H7 (cell line): ENCODE measurements at regions not wholly inside any gene's neighbourhood (a gene's known extent, or its start where the extent isn't known, plus 50 kb on each side); places are given as distances from the start of the nearest gene placed in this dataset.

ENCODE experiments used
- DNase-seq: peaks from one replicate; pipeline ENCODE4 v3.0.0; 2012
- H3K27me3 ChIP-seq: 2 replicates; pipeline ENCODE4 v1.6.0; 2011; ENCODE audit warnings: mild to moderate bottlenecking, low read length; ENCODE audit not compliant: control insufficient read depth, insufficient read depth
- H3K36me3 ChIP-seq: replicated peaks from 2 replicates; pipeline ENCODE4 v1.5.1; 2011; ENCODE audit warnings: low read length; ENCODE audit not compliant: control insufficient read depth, insufficient read depth
- H3K4me3 ChIP-seq: 2 replicates; pipeline ENCODE4 v1.5.1; 2011; ENCODE audit warnings: low read depth, mild to moderate bottlenecking, control low read depth, low read length, moderate library complexity; ENCODE audit not compliant: insufficient read depth

DNA sequence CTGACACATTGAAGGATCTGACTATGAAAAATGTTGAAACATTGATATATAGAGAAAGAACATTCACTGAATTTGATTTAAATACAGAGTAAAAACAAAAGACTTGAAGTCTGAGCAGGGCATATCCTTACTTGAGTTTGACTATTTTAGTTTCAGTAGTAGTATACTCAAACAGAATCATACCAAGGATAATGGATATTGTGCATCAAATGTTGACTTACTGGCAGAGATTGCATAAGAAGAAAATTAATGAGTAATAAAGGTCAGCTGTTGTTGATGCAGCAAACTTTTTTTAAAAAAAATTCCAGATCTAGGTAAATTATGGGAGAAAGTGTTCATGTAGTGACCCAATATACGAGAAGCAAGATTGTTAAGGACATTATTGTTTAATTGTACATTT, 94.5 kb upstream of the APOOL start:
- H3K36me3 ChIP-seq = no peaks in the 10 kb centered on the region
- DNase-seq = no peak
- no peaks in the 10 kb centered on the region for H3K27me3 ChIP-seq
- no peak overlapping the region for H3K4me3 ChIP-seq

DNA sequence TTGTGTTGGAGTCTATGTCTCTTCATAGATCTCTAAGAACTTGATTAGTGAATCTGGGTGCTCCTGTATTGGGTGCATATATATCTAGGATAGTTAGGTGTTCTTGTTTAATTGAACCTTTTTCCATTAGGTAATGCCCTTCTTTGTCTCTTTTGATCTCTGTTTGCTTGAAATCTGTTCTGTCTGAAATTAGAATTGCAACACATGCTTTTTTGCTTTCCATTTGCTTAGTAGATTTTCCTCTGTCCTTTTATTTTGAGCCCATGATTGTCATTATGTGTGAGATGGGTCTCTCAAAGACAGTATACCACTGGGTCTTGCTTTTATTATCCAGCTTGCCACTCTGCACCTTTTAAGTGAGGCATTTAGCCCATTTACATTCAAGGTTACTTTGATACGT, 79.1 kb upstream of the APOOL start:
- DNase-seq = no peak
- no peaks in the 10 kb centered on the region for H3K27me3 ChIP-seq
- H3K4me3 ChIP-seq = no peak overlapping the region
- H3K36me3 ChIP-seq = no peaks in the 10 kb centered on the region

DNA sequence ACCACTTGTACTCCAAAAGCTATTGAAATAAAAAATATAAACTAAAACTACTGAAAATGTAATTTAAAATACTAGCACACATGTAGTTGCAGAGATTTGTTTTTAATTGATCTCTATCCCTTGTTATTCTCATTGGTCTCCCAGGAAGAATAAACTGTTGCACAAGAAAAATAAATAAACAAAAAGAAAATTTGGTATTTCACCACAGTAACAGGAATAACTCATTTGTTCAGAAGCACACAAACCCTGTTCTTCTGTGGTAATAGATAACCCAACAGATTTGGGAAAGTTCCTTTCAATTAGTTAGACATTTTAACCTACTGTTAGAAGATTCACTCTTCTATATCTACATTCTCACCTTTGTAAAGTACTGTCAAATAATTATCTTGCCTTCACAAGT, 70.9 kb upstream of the APOOL start:
- no peak overlapping the region for H3K4me3 ChIP-seq
- H3K36me3 ChIP-seq = no peaks in the 10 kb centered on the region
- DNase-seq = no peak
- no peaks in the 10 kb centered on the region for H3K27me3 ChIP-seq

DNA sequence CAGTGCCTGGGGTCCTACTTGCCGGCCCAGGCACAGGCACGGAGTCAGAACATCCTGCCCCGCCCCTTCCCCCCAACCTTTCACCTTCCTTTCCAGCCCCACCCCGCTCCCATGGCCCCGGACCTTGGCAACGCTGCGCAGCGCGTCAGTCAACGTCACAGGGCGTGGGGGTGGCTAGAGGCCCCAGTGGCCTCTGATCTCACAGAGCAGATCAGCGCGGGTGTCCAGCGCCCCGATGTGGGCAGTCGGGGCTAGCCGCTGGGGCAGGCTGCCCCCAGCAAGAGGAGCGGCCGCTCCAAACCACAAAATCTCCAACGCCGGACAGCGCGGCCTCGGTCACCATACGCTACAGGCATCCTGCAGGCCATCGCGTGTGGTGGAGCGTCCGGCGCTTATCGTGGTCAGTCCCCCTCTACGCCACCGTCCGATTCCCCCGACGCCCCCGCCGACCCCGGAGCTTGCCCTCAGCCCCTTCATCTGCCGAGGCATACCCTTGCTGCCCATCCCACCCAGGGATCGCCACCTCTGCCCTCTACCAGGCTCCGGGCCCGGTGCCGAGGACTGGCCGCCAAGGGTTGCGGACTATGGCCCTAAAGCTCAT, 69.6 kb upstream of the APOOL start:
- peak; percentile 8 for DNase-seq
- no peaks in the 10 kb centered on the region for H3K27me3 ChIP-seq
- no peaks in the 10 kb centered on the region for H3K36me3 ChIP-seq
- H3K4me3 ChIP-seq = no peak overlapping the region
